ENCODE measurements at regions not wholly inside any gene's neighbourhood (a gene's known extent, or its start where the extent isn't known, plus 50 kb on each side); places are given as distances from the start of the nearest gene placed in this dataset.

DNA sequence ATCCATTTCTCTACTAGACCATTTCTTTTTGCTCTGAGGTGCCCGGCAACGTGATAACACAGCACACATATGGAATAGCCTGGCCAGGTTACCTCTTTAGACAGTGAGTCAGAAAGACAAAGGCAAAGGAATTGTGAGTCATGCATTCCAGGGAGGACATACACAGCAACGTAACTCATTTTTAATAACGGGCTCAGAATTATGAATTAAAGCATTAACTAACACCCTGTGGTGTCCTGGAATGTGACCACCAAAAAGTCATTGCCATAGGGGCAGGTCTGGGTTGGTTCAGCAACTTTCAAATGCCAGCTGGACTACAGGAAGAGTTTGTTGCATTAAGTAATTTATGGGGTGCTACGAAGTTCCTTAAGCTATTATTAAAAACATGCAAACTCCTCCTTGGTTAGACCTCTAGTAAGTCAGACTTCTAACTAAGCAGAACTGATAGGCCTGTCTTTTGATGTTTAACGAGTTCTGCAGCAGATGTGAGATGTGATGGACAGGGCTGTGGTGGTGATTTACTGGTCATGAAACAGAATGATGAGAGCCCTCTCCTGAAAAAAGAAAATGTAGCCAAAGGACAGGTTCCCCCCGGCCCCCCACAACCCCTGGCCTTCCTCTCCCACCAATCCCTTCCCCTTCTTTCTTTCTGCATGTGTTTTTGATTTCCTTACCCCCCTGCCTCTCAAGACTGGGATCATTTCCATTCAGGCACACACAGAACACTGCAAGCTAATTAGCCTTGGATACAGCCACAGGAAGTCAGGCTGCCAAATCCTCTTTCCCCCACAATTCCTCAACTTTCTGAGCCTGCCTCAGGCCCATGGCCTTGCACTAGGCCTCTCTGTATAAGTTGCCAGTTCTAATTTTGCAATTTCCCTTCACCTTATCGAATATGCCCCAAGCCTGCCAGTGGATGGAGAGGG is 88.9 kb upstream of the HAO2 start:
- no peak overlapping the region for H3K4me3 ChIP-seq (ENCODE audit: control extremely low read depth in 1 of 5, extremely low read depth in 1 of 5, insufficient read depth in 1 of 5, low read depth in 2 of 5, low read length in 4 of 5)
- no peaks in the 10 kb centered on the region for H3K27me3 ChIP-seq (replicated peaks in 1 of 4; ENCODE audit: control extremely low read depth in 1 of 4, control insufficient read depth in 3 of 4, insufficient read depth in 4 of 4, low read length in 3 of 4)
- no peak overlapping the region for H3K4me3 Mint-ChIP-seq
- H3K9ac ChIP-seq (ENCODE audit: low read length): no peak overlapping the region
- H2AFZ ChIP-seq (ENCODE audit: insufficient read depth, low read depth, low read length, poor library complexity, severe bottlenecking): no peak overlapping the region
- ChIA-PET CTCF (no interaction called here), POLR2A (no interaction called here)
- H3K27me3 Mint-ChIP-seq: peaks cover 9% of the 10 kb centered on the region
- no peak for ATAC-seq (ENCODE audit: low read depth)
- no peaks in the 10 kb centered on the region for H3K4me1 ChIP-seq (ENCODE audit: control insufficient read depth in 2 of 2, insufficient read depth in 2 of 2, low read length in 2 of 2)
- H3K79me2 ChIP-seq (ENCODE audit: control insufficient read depth, insufficient read depth, low read length): no peaks in the 10 kb centered on the region
- no peak overlapping the region for H3K27ac Mint-ChIP-seq
- H3K9me3 ChIP-seq (ENCODE audit: control extremely low read depth in 1 of 3, control insufficient read depth in 2 of 3, insufficient read depth in 1 of 3, low read length in 2 of 3): no peaks in the 10 kb centered on the region
- no peak overlapping the region for H3K27ac ChIP-seq (ENCODE audit: low read length in 2 of 2)
- TF ChIP-seq CTCF (IDR thresholded peaks at IDR 0.05): no peak
- TF ChIP-seq EZH2 (IDR thresholded peaks at IDR 0.05; ENCODE audit: borderline replicate concordance, insufficient read depth, low read depth, low read length, poor library complexity, severe bottlenecking): no peak
- H4K20me1 ChIP-seq (ENCODE audit: control insufficient read depth, insufficient read depth, low read length, poor library complexity, severe bottlenecking): no peaks in the 10 kb centered on the region
- no peaks in the 10 kb centered on the region for H3K4me1 Mint-ChIP-seq
- intact Hi-C loops (cut with micrococcal nuclease): loop anchor here (10.0 kb wide), 1 partner anchor 395 kb away; no protein-coding TSS in a partner anchor
- no peak overlapping the region for H3K4me2 ChIP-seq (replicated peaks; ENCODE audit: low read depth, low read length, poor library complexity, severe bottlenecking)
- H3K36me3 ChIP-seq (replicated peaks in 1 of 2; ENCODE audit: control extremely low read depth in 1 of 2, control insufficient read depth in 1 of 2, extremely low read depth in 1 of 2, insufficient read depth in 2 of 2, low read length in 1 of 2): no peaks in the 10 kb centered on the region
- DNase-seq: no peak
- H3K9me3 Mint-ChIP-seq (ENCODE audit: insufficient read depth): no peaks in the 10 kb centered on the region
- 80% methylated on average over 1 of the region's 8 CpGs for WGBS (ENCODE audit: insufficient coverage)

DNA sequence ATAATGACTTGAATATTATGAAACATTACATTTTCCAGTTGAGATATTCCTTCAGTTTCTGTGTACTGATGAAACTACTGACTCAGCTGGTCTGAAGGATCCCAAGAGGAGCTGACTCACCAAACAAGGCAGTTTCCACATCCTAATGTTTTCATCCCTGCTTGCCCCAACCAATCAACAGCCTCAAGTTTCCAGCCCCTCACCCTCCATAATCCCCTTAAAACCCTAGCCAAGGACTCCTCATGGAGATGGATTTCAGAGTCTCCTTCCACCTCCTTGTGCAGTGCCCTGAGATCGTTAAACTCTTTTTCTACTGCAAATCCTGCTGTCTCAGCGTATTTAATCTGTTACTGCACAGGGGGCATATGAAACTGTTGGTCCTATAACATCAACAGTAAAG is 83.1 kb upstream of the HAO2 start:
- Histone ChIP-seq H3K4me1 (ENCODE audit: control insufficient read depth in 2 of 2, insufficient read depth in 2 of 2, low read length in 2 of 2) (no peaks in the 10 kb centered on the region), H3K79me2 (ENCODE audit: control insufficient read depth, insufficient read depth, low read length) (no peaks in the 10 kb centered on the region), H3K36me3 (replicated peaks in 1 of 2; ENCODE audit: control extremely low read depth in 1 of 2, control insufficient read depth in 1 of 2, extremely low read depth in 1 of 2, insufficient read depth in 2 of 2, low read length in 1 of 2) (no peaks in the 10 kb centered on the region), H3K9ac (ENCODE audit: low read length) (no peak overlapping the region), H2AFZ (ENCODE audit: insufficient read depth, low read depth, low read length, poor library complexity, severe bottlenecking) (no peak overlapping the region), H3K4me3 (ENCODE audit: control extremely low read depth in 1 of 5, extremely low read depth in 1 of 5, insufficient read depth in 1 of 5, low read depth in 2 of 5, low read length in 4 of 5) (no peak overlapping the region), H3K9me3 (ENCODE audit: control extremely low read depth in 1 of 3, control insufficient read depth in 2 of 3, insufficient read depth in 1 of 3, low read length in 2 of 3) (no peaks in the 10 kb centered on the region), H3K27me3 (replicated peaks in 1 of 4; ENCODE audit: control extremely low read depth in 1 of 4, control insufficient read depth in 3 of 4, insufficient read depth in 4 of 4, low read length in 3 of 4) (no peaks in the 10 kb centered on the region), H4K20me1 (ENCODE audit: control insufficient read depth, insufficient read depth, low read length, poor library complexity, severe bottlenecking) (no peaks in the 10 kb centered on the region), H3K4me2 (replicated peaks; ENCODE audit: low read depth, low read length, poor library complexity, severe bottlenecking) (no peak overlapping the region), H3K27ac (ENCODE audit: low read length in 2 of 2) (no peak overlapping the region)
- peaks cover 23% of the 10 kb centered on the region for H3K27me3 Mint-ChIP-seq
- CTCF ChIA-PET: interaction anchor here (1.0 kb wide), 1 partner anchor 9 kb away, joined by 3 read pairs; no protein-coding TSS in a partner anchor
- H3K4me1 Mint-ChIP-seq: no peaks in the 10 kb centered on the region
- POLR2A ChIA-PET: no interaction called here
- TF ChIP-seq CTCF (IDR thresholded peaks at IDR 0.05) (no peak), EZH2 (IDR thresholded peaks at IDR 0.05; ENCODE audit: borderline replicate concordance, insufficient read depth, low read depth, low read length, poor library complexity, severe bottlenecking) (no peak)
- intact Hi-C loops (cut with micrococcal nuclease): no loop called here
- H3K27ac Mint-ChIP-seq: no peak overlapping the region
- DNase-seq: no peak
- no peak overlapping the region for H3K4me3 Mint-ChIP-seq
- 80% methylated on average over 2 of the region's 2 CpGs for WGBS (ENCODE audit: insufficient coverage)
- no peaks in the 10 kb centered on the region for H3K9me3 Mint-ChIP-seq (ENCODE audit: insufficient read depth)
- no peak for ATAC-seq (ENCODE audit: low read depth)

Data from B cell (primary cell).